GM23248 (cell line): ENCODE measurements at regions not wholly inside any gene's neighbourhood (a gene's known extent, or its start where the extent isn't known, plus 50 kb on each side); places are given as distances from the start of the nearest gene placed in this dataset.

Experiments
- DNase-seq: peaks from one replicate; pipeline ENCODE4 v3.0.0-alpha.2; 2015
- H2AFZ ChIP-seq: fragments of 200-600 bp; sonication (generic); 2 replicates; pipeline ENCODE4 v1.6.1; 2016; ENCODE audit warnings: antibody characterized with exemption
- H3F3A ChIP-seq: fragments of 200-600 bp; sonication (generic); 2 replicates; pipeline ENCODE4 v1.6.1; 2016; ENCODE audit warnings: mild to moderate bottlenecking, antibody characterized with exemption, mixed run types; ENCODE audit not compliant: insufficient read depth
- H3K27ac ChIP-seq: fragments of 200-600 bp; sonication (generic); 2 replicates; pipeline ENCODE4 v1.5.1; 2016; ENCODE audit warnings: mild to moderate bottlenecking
- H3K27me3 ChIP-seq: fragments of 200-600 bp; sonication (generic); replicated peaks from 2 replicates; pipeline ENCODE4 v1.6.1; 2016; ENCODE audit warnings: mild to moderate bottlenecking; ENCODE audit not compliant: insufficient read depth
- H3K36me3 ChIP-seq: fragments of 200-600 bp; sonication (generic); 2 replicates; pipeline ENCODE4 v1.6.1; 2016; ENCODE audit warnings: low read depth, mild to moderate bottlenecking
- H3K4me1 ChIP-seq: fragments of 200-600 bp; sonication (generic); 2 replicates; pipeline ENCODE4 v1.6.1; 2016; ENCODE audit warnings: mild to moderate bottlenecking; ENCODE audit not compliant: insufficient read depth
- H3K4me2 ChIP-seq: fragments of 200-600 bp; sonication (generic); one replicate; pipeline ENCODE4 v1.6.1; 2016; ENCODE audit warnings: mild to moderate bottlenecking; ENCODE audit not compliant: unreplicated experiment
- H3K4me3 ChIP-seq: fragments of 200-600 bp; sonication (generic); 2 replicates; pipeline ENCODE4 v1.5.1; 2016; ENCODE audit warnings: mild to moderate bottlenecking
- H3K79me2 ChIP-seq: fragments of 200-600 bp; sonication (generic); 2 replicates; pipeline ENCODE4 v1.6.1; 2016; ENCODE audit warnings: mild to moderate bottlenecking; ENCODE audit not compliant: insufficient read depth
- H3K9ac ChIP-seq: fragments of 200-600 bp; sonication (generic); 2 replicates; pipeline ENCODE4 v1.6.1; 2016; ENCODE audit warnings: mild to moderate bottlenecking
- H3K9me2 ChIP-seq: fragments of 200-600 bp; sonication (generic); 2 replicates; pipeline ENCODE4 v1.6.1; 2016; ENCODE audit warnings: mixed run types, mild to moderate bottlenecking, moderate library complexity; ENCODE audit not compliant: insufficient read depth
- H3K9me3 ChIP-seq: fragments of 200-600 bp; sonication (generic); one replicate; pipeline ENCODE4 v1.6.1; 2017; ENCODE audit warnings: low read depth
- H4K20me1 ChIP-seq: fragments of 200-600 bp; sonication (generic); 2 replicates; pipeline ENCODE4 v1.6.0; 2016; ENCODE audit not compliant: insufficient read depth
- EZH2 ChIP-seq: fragments of 200-600 bp; sonication (generic); IDR thresholded peaks from 2 replicates; pipeline ENCODE4 v1.6.1; 2018; ENCODE audit warnings: antibody characterized with exemption, mild to moderate bottlenecking; ENCODE audit not compliant: insufficient read depth, poor library complexity, severe bottlenecking
- EZH2phosphoT487 ChIP-seq: fragments of 200-600 bp; sonication (generic); IDR thresholded peaks from 2 replicates; pipeline ENCODE4 v1.6.1; 2018; ENCODE audit warnings: antibody characterized with exemption, moderate library complexity, mild to moderate bottlenecking, low read depth; ENCODE audit not compliant: insufficient read depth
- WGBS, 2 experiments: methylation state at CpG; one replicate each; pipeline ENCODE4 v1.1.6; 2015 to 2017; ENCODE audit warnings: low lambda C conversion rate in 2 of 2, low coverage in 1 of 2; ENCODE audit errors: missing lambda C conversion rate in 2 of 2; 5-methylcytosine and 5-hydroxymethylcytosine counted together
- in situ Hi-C: fragments of 300-500 bp; cut with MboI; formaldehyde crosslinking; loops from 2 replicates; pipeline ENCODE4 v1.15.0; 2020

DNA sequence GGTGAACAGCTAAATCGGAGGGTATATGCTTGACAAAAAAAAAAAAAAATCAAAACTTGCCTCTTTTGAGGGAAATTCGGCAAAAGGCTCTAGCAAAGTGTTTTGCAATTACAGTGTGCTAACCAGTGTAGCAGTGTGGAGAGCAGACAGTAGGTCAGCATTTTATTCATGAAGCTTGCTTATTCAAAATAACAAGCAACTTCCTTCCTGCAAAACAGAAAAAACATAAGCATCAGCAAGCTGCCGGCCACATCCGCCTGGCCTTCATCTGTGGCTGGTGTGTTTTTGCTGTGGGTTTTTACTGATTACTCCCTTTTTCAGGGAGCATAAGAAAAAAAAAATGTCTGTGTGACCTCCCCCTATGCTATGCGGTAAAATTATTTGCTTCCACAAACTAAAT lies 434.1 kb downstream of the OCA2 start:
- no peaks in the 10 kb centered on the region for H3K79me2 ChIP-seq
- H3K4me3 ChIP-seq = no peak overlapping the region
- H3K27ac ChIP-seq = no peak overlapping the region
- no peaks in the 10 kb centered on the region for H4K20me1 ChIP-seq
- H3K9me3 ChIP-seq = no peaks in the 10 kb centered on the region
- H2AFZ ChIP-seq = no peak overlapping the region
- in situ Hi-C loops = loop anchor here (10.0 kb wide), 1 partner anchor 60 kb away; no protein-coding TSS in a partner anchor
- H3K4me1 ChIP-seq = no peaks in the 10 kb centered on the region
- H3K9ac ChIP-seq = no peak overlapping the region
- H3F3A ChIP-seq = no peaks in the 10 kb centered on the region
- 27 to 29% methylated on average over 5 of the region's 5 CpGs for WGBS, 2 experiments
- no peaks in the 10 kb centered on the region for H3K9me2 ChIP-seq
- H3K36me3 ChIP-seq = no peaks in the 10 kb centered on the region
- H3K27me3 ChIP-seq = no peaks in the 10 kb centered on the region
- TF ChIP-seq EZH2 = no peak
- no peak for TF ChIP-seq EZH2phosphoT487
- no peak overlapping the region for H3K4me2 ChIP-seq
- no peak for DNase-seq

GRCh38 chr15:27662892-27663291 lies 436.2 kb downstream of the OCA2 start:
- Histone ChIP-seq H3K79me2 (no peaks in the 10 kb centered on the region), H3K4me3 (no peak overlapping the region), H3K4me1 (no peaks in the 10 kb centered on the region), H3K9me3 (no peaks in the 10 kb centered on the region), H3K36me3 (no peaks in the 10 kb centered on the region), H3K9me2 (no peaks in the 10 kb centered on the region), H4K20me1 (no peaks in the 10 kb centered on the region), H3K27ac (no peak overlapping the region), H2AFZ (no peak overlapping the region), H3F3A (no peaks in the 10 kb centered on the region), H3K9ac (no peak overlapping the region), H3K27me3 (no peaks in the 10 kb centered on the region), H3K4me2 (no peak overlapping the region)
- TF ChIP-seq EZH2 = no peak
- TF ChIP-seq EZH2phosphoT487 = no peak
- no peak for DNase-seq
- in situ Hi-C loops = loop anchor here (10.0 kb wide), 1 partner anchor 62 kb away; no protein-coding TSS in a partner anchor

DNA sequence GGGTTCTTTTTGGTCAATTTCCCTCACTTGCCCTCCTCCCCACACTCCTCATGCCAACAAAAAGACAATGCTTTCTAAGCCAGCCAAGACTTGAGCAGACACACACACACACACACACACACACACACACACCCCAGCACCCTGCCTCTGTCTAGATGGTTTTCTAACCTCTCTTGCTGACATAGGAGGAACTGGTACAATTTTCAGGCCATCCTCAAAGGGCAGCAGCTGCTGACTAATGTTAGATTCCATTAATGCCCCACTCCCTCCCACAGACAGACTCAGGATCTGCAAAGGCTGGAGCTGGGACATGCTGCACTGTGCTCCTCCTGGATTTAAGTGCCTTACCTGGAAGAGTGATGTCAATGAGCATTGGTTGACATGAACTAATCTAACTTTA lies 438.4 kb downstream of the OCA2 start:
- Histone ChIP-seq H2AFZ (no peak overlapping the region), H3K27ac (no peak overlapping the region), H3K4me1 (no peaks in the 10 kb centered on the region), H3K4me3 (no peak overlapping the region), H3K9me3 (no peaks in the 10 kb centered on the region), H3K9ac (no peak overlapping the region), H3F3A (no peaks in the 10 kb centered on the region), H3K9me2 (no peaks in the 10 kb centered on the region), H3K27me3 (no peaks in the 10 kb centered on the region), H3K36me3 (no peaks in the 10 kb centered on the region), H3K79me2 (no peaks in the 10 kb centered on the region), H4K20me1 (no peaks in the 10 kb centered on the region), H3K4me2 (no peak overlapping the region)
- in situ Hi-C loops = loop anchor here (10.0 kb wide), 1 partner anchor 64 kb away; no protein-coding TSS in a partner anchor
- TF ChIP-seq EZH2phosphoT487 = no peak
- no peak for TF ChIP-seq EZH2
- peak; percentile 1 for DNase-seq

DNA sequence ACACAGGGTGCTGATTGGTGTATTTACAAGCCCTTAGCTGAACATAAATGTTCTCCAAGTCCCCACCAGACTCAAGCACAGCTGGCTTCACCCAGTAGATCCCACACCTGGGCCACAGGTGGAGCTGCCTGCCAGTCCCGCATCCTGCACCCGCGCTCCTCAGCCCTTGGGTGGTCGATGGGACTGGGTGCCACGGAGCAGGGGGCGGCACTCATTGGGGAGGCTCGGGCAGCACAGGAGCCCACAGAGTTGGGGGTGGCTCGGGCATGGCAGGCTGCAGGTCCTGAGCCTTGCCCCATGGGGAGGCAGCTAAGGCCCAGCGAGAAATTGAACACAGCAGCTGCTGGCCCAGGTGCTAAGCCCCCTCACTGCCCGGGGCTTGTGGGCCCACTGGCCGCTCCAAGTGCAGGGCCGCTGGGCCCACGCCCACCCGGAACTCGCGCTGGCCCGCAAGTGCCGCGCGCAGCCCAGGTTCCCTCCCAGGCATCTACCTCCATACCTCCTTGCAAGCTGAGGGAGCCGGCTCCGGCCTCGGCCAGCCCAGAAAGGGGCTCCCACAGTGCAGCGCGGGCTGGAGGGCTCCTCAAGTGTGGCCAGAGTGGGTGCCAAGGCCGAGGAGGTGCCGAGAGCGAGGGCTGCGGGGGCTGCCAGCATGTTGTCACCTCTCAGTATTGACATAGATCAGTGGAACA lies 442.7 kb downstream of the OCA2 start:
- no peaks in the 10 kb centered on the region for H3K36me3 ChIP-seq
- TF ChIP-seq EZH2phosphoT487 = no peak
- no peak for TF ChIP-seq EZH2
- H3K4me1 ChIP-seq = no peaks in the 10 kb centered on the region
- no peaks in the 10 kb centered on the region for H4K20me1 ChIP-seq
- H3K4me2 ChIP-seq = no peak overlapping the region
- no peak overlapping the region for H2AFZ ChIP-seq
- no peaks in the 10 kb centered on the region for H3K27me3 ChIP-seq
- H3K9me3 ChIP-seq = no peaks in the 10 kb centered on the region
- H3K9ac ChIP-seq = no peak overlapping the region
- H3K4me3 ChIP-seq = no peak overlapping the region
- no peaks in the 10 kb centered on the region for H3F3A ChIP-seq
- in situ Hi-C loops = no loop called here
- H3K9me2 ChIP-seq = no peaks in the 10 kb centered on the region
- no peak for DNase-seq
- WGBS, 2 experiments = 67 to 77% methylated on average over 23 to 28 of the region's 29 CpGs
- no peaks in the 10 kb centered on the region for H3K79me2 ChIP-seq
- H3K27ac ChIP-seq = no peak overlapping the region

DNA sequence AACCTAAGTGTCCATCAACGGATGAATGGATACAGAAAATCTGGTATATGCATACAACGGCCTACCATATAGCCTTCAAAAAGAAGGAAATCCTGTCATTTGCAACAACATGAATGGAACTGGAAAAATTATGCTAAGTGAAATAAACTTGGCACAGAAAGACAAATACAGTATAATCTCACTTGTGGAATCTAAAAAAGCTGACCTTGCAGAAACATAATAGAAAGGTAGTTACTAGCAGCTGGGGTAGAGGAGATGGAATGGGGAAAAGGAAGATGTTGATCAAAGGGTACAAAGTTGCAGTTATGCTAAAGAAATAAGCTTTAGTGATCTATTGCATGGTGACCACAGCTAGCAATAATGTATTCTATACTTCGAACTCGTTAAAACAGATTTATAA lies 444.1 kb downstream of the OCA2 start:
- Histone ChIP-seq H3K9ac (no peak overlapping the region), H3K4me2 (no peak overlapping the region), H3F3A (no peaks in the 10 kb centered on the region), H4K20me1 (no peaks in the 10 kb centered on the region), H2AFZ (no peak overlapping the region), H3K36me3 (no peaks in the 10 kb centered on the region), H3K9me3 (no peaks in the 10 kb centered on the region), H3K27ac (no peak overlapping the region), H3K79me2 (no peaks in the 10 kb centered on the region), H3K4me1 (no peaks in the 10 kb centered on the region), H3K27me3 (no peaks in the 10 kb centered on the region), H3K4me3 (no peak overlapping the region), H3K9me2 (no peaks in the 10 kb centered on the region)
- WGBS, 2 experiments = 32 to 41% methylated on average over 4 of the region's 4 CpGs
- in situ Hi-C loops = no loop called here
- no peak for DNase-seq
- TF ChIP-seq EZH2 (no peak), EZH2phosphoT487 (no peak)
